Adrenal gland (tissue), 9 donors: ENCODE measurements at regions not wholly inside any gene's neighbourhood (a gene's known extent, or its start where the extent isn't known, plus 50 kb on each side); places are given as distances from the start of the nearest gene placed in this dataset.

ENCODE experiments used
- DNase-seq, 7 donors: peaks; one replicate each; pipeline ENCODE4 v3.0.0-alpha.2; 2019 to 2020
- H3K27ac ChIP-seq, 5 donors: fragments of 200-600 bp; sonication (generic) in 4 of 5; 1 replicate in 3 of 5; 2 replicates in 2 of 5; pipeline versions ENCODE4 v1.5.1 to v1.8.0; 2016 to 2020; ENCODE audit warnings: mild to moderate bottlenecking in 1 of 5
- H3K27me3 ChIP-seq: fragments of 200-600 bp; 2 replicates; pipeline ENCODE4 v1.8.0; 2021
- H3K36me3 ChIP-seq, 2 donors: fragments of 200-600 bp; replicated peaks in 1 of 2; 1 replicate in 1 of 2; 2 replicates in 1 of 2; pipeline versions ENCODE4 v1.5.1 to v1.8.0; 2018 to 2022
- H3K4me1 ChIP-seq, 2 donors: fragments of 200-600 bp; replicated peaks in 1 of 2; 1 replicate in 1 of 2; 2 replicates in 1 of 2; pipeline versions ENCODE4 v1.5.1 to v1.8.0; 2018 to 2021
- H3K4me3 ChIP-seq, 4 donors: fragments of 200-600 bp; sonication (generic) in 3 of 4; one replicate each; pipeline ENCODE4 v1.5.1; 2016 to 2018
- H3K9me3 ChIP-seq, 3 donors: fragments of 200-600 bp; sonication (generic) in 1 of 3; replicated peaks in 1 of 3; 1 replicate in 2 of 3; 2 replicates in 1 of 3; pipeline versions ENCODE4 v1.5.1 to v1.8.0; 2016 to 2021
- POLR2A ChIP-seq, 2 donors: fragments of 450-650 bp; IDR thresholded peaks; one replicate each; pipeline ENCODE4 v1.6.1; 2017; ENCODE audit warnings: antibody characterized with exemption in 2 of 2, mild to moderate bottlenecking in 2 of 2, moderate library complexity in 1 of 2
- WGBS, 4 donors: extraction: QIAGEN DNeasy Blood & Tissue Kit in 2 of 4; methylation state at CpG; one replicate each; pipeline versions ENCODE4 v1.1.5 to v1.1.7; 2013 to 2017; 5-methylcytosine and 5-hydroxymethylcytosine counted together
- intact Hi-C, 2 donors: fragments of 100-400 bp; cut with DNase I; formaldehyde crosslinking; loops; one replicate each; pipeline versions ENCODE4 v1.14.1 to v1.15.0; 2022 to 2023
- TF ChIP-seq, protein P1 (sequence below), 6 experiments: fragments of 450-650 bp in 4 of 6; fragments of 200-600 bp in 2 of 6; sonication (generic) in 1 of 6; IDR thresholded peaks; 1 replicate in 5 of 6; 2 replicates in 1 of 6; pipeline versions ENCODE4 v1.5.1 to v1.8.0; 2016 to 2021; ENCODE audit warnings: antibody characterized with exemption in 6 of 6, mild to moderate bottlenecking in 2 of 6, moderate library complexity in 1 of 6
- donor health status: healthy with polysubstance abuse.
- donor health status: Bipolar disorder and iron deficiency.
- donor health status: DM: yes; HTN: yes; CAD: no.
- donor health status: DM: no; HTN: no; CAD: no.
- donor health status: DM: no; HTN: no; CAD: no.

GRCh38 chr12:46921048-46921763, 95.4 kb upstream of the SLC38A4 start:
- H3K27me3 ChIP-seq = no peaks in the 10 kb centered on the region
- intact Hi-C loops = no loop called here
- H3K36me3 ChIP-seq = no peaks in the 10 kb centered on the region
- H3K4me3 ChIP-seq = no peak overlapping the region
- WGBS, 4 donors = 92 to 100% (median 95%) methylated on average over 3 of the region's 3 CpGs
- TF ChIP-seq, protein P1, sequence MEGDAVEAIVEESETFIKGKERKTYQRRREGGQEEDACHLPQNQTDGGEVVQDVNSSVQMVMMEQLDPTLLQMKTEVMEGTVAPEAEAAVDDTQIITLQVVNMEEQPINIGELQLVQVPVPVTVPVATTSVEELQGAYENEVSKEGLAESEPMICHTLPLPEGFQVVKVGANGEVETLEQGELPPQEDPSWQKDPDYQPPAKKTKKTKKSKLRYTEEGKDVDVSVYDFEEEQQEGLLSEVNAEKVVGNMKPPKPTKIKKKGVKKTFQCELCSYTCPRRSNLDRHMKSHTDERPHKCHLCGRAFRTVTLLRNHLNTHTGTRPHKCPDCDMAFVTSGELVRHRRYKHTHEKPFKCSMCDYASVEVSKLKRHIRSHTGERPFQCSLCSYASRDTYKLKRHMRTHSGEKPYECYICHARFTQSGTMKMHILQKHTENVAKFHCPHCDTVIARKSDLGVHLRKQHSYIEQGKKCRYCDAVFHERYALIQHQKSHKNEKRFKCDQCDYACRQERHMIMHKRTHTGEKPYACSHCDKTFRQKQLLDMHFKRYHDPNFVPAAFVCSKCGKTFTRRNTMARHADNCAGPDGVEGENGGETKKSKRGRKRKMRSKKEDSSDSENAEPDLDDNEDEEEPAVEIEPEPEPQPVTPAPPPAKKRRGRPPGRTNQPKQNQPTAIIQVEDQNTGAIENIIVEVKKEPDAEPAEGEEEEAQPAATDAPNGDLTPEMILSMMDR (IDR thresholded peaks at IDR 0.05) = no peak
- TF ChIP-seq POLR2A (IDR thresholded peaks at IDR 0.05) = no peak
- no peak overlapping the region for H3K27ac ChIP-seq
- H3K4me1 ChIP-seq = no peaks in the 10 kb centered on the region
- DNase-seq = no peak
- no peaks in the 10 kb centered on the region for H3K9me3 ChIP-seq

GRCh38 chr12:46921764-46922133, 96.0 kb upstream of the SLC38A4 start:
- no peak overlapping the region for H3K4me3 ChIP-seq
- intact Hi-C loops = no loop called here
- H3K9me3 ChIP-seq = no peaks in the 10 kb centered on the region
- TF ChIP-seq, protein P1 (IDR thresholded peaks at IDR 0.05) = no peak
- TF ChIP-seq POLR2A (IDR thresholded peaks at IDR 0.05) = no peak
- no peaks in the 10 kb centered on the region for H3K36me3 ChIP-seq
- no peaks in the 10 kb centered on the region for H3K27me3 ChIP-seq
- DNase-seq = peak in 1 of 7 donors; percentile 23
- H3K27ac ChIP-seq = no peak overlapping the region
- no peaks in the 10 kb centered on the region for H3K4me1 ChIP-seq
- WGBS, 4 donors = 57 to 64% (median 59%) methylated on average over 1 of the region's 1 CpG

DNA sequence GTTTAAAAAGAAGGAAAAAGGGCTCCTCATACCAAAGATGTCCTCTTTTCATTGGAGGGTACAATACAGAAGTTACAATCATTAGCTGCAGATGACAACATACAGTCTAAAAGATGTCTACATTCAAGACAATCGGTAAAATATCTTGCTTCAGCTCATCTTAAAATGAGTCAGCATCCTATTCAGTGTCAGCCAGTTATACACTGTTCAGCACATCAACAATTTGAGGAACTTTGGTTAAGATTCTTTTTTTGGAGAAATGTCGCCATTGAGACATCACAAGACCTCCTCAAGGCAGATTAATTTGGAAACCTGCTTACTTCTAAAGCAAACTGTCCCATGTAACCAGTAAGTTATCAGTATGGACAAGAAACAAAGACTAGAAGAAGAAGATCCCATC, 100.7 kb upstream of the SLC38A4 start:
- no peaks in the 10 kb centered on the region for H3K9me3 ChIP-seq
- intact Hi-C loops = no loop called here
- 35 to 75% (median 57%) methylated on average over 2 of the region's 2 CpGs for WGBS, 4 donors
- no peaks in the 10 kb centered on the region for H3K4me1 ChIP-seq
- DNase-seq = no peak
- H3K4me3 ChIP-seq = no peak overlapping the region
- H3K27ac ChIP-seq = no peak overlapping the region
- H3K36me3 ChIP-seq = no peaks in the 10 kb centered on the region
- no peak for TF ChIP-seq POLR2A (IDR thresholded peaks at IDR 0.05)
- TF ChIP-seq, protein P1 (IDR thresholded peaks at IDR 0.05) = no peak
- no peaks in the 10 kb centered on the region for H3K27me3 ChIP-seq

DNA sequence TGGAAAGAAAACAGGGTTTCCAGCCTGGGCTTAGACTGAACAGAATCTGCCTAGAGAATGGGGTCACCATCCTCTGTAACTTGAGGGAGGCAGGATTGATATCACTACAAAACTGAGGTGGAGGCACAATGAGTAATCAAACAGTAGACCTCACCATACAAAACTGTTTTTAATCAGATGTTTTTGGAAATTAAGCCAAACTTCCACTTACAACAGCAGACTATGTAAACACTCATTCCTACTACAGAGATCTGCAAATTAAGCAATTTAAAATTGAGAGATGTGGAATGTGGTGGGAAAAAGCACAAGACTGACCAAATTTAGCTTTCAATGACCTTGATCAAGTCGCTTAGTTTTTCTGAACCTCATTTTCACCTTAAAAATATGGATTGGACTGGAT, 104.3 kb upstream of the SLC38A4 start:
- DNase-seq = no peak
- Histone ChIP-seq H3K36me3 (no peaks in the 10 kb centered on the region), H3K27ac (no peak overlapping the region), H3K4me1 (no peaks in the 10 kb centered on the region), H3K9me3 (no peaks in the 10 kb centered on the region), H3K27me3 (no peaks in the 10 kb centered on the region), H3K4me3 (no peak overlapping the region)
- 73 to 87% (median 85%) methylated on average over 1 of the region's 1 CpG for WGBS, 4 donors
- intact Hi-C loops = loop anchor here in 1 of 2 donors (5.0 to 10.0 kb wide), 2 partner anchors 253 to 585 kb away; no protein-coding TSS in a partner anchor
- no peak for TF ChIP-seq POLR2A (IDR thresholded peaks at IDR 0.05)

DNA sequence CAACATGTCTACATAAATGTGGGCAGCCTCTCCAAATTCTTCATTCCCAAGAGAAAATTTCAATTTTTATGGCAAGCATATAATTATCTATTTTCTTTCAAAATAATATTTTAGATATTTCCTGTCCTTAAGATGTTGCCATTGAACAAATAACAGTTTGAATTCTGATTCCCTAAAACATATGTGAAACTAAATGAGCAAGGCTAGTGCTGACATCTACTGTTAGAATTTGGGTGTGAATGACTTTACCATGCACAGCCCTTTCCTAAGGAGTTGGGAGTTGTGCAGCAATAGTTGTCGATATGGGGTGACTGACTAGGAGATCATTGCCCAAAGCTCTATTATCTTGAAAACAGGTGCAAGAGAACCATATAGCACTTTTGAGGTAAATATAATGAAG, 108.2 kb upstream of the SLC38A4 start:
- TF ChIP-seq, protein P1 (IDR thresholded peaks at IDR 0.05) = peak; percentile 28 to 66 (median 54)
- no peak for TF ChIP-seq POLR2A (IDR thresholded peaks at IDR 0.05)
- Histone ChIP-seq H3K9me3 (no peaks in the 10 kb centered on the region), H3K4me3 (no peak overlapping the region), H3K4me1 (no peaks in the 10 kb centered on the region), H3K27me3 (no peaks in the 10 kb centered on the region), H3K36me3 (no peaks in the 10 kb centered on the region), H3K27ac (no peak overlapping the region)
- peak in 1 of 7 donors; percentile 5 for DNase-seq
- intact Hi-C loops = loop anchor here in 1 of 2 donors (5.0 to 10.0 kb wide), 2 partner anchors 257 to 589 kb away; no protein-coding TSS in a partner anchor
- 32 to 40% (median 40%) methylated on average over 1 of the region's 1 CpG for WGBS, 4 donors
